NCI-H1694 (cell line): ENCODE measurements at regions not wholly inside any gene's neighbourhood (a gene's known extent, or its start where the extent isn't known, plus 50 kb on each side); places are given as distances from the start of the nearest gene placed in this dataset.
"Not testable (repeated sequence)": the region's sequence is repeated elsewhere in the genome, so short reads cannot be mapped to it uniquely, and the experiment has no call there.

Experiments used
- DNase-seq: peaks from one replicate; lab custom pipeline; 2025; lab: John Stamatoyannopoulos, UW

DNA sequence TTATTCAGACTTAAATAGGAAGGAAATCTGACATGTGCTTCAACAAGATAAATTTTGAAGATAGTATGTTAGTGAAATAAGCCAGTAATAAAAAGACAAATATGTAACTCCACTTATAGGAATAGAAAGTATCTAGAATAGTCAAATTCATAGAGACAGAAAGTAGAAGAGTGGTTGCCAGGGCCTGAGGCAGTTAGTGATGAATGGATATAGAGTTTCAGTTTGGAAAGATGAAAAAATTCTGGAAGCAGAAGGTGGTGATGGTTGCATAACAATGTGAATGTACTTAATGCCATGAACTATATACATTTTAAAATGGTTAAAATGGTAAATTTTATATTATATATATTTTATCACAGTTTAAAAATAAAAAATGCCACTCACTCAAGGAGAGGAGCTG, 54.3 kb downstream of the HAND2 start:
- no peak for DNase-seq

DNA sequence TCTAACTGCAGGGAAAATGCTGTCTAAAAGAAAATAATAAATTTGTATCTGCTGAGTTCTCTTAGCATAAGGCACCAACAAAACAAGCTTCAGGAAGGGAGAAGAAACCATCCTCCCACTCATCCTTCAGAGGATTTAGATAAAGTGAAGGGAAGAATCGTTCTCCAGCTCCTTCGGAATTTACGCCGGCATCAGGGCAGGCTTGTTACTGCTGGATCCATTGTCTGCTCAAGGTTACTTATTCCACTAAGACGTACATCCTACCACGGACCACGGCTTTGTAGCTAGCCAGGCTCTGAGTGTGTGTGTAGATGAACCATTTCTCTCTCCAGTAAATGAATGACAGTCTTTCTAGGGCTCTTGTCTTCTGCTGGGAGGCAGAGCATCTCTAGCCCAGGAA, 60.4 kb downstream of the HAND2 start:
- DNase-seq, result no peak

DNA sequence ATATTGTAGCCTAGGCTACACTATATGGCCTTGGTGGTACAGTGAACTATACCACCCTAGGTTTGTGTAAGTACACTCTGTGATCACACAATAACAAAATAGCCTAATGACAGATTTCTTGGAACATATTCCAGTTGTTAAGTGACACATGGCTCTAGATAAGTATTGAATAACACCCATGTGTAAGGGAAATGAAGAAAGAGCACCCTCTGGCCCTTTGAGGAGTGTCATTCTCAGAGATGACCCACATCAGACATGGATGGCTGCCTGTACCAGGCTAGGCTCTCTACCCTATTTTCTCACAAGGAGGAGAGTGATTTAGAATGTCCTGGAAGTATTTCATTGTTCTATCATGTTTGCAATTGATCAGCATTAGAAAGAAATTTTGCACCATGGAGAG, 61.7 kb downstream of the HAND2 start:
- DNase-seq, result no peak

DNA sequence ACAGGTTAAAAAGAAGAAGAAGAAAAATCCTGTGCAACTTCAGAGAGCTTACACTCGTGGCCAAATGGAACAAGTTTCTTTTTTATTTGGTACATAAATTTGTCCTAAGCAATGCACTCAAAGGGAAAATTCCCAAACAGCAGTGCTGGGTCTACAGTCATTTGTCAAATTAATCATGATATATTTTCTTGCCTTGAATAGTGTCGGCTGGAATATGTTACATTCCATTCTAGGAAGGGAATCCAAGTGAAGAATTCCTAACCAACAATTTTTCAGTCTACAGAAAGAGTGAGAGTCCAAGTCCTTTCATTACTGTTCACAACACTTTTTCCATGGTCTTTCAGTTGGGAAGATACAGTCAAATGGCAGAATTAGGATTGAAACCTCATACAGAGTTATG, 63.9 kb downstream of the HAND2 start:
- no peak for DNase-seq

DNA sequence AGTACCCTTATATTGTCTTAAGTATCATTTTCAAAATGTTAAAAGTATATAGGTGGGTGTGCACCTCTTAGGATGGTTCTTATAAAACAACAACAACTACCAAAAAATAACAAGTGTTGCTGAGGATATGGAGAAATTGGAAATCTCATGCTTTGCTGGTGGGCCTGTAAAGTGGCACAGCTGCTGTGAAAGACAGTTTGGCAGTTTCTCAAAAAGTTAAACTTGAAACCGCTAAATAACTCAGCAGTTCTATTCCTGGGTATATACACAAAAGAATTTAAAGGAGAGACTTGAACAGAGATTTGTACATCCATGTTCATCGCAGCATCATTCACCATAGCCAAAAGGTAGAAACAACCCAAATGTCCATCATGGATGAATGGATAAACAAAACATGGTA, 65.5 kb downstream of the HAND2 start:
- DNase-seq, result no peak

DNA sequence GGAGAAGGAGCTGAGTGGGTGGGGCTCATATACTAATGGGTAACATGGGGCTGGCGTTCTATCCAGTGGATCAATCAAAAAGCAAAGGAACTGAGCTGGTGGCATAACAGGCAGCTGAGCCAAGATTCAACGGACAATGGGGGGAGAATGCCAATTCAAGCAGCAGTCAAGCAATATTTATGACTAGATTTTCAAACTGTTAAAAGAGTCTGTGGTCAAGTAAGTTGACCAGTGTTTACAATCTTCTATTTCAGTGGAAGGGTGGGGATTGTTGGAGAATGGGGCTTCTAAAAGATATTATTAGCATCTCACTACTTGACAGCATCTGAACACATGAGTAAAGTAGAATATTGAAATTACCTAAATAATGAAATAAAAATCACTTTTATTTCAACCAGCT, 64.9 kb upstream of the SCRG1 start:
- no peak for DNase-seq

DNA sequence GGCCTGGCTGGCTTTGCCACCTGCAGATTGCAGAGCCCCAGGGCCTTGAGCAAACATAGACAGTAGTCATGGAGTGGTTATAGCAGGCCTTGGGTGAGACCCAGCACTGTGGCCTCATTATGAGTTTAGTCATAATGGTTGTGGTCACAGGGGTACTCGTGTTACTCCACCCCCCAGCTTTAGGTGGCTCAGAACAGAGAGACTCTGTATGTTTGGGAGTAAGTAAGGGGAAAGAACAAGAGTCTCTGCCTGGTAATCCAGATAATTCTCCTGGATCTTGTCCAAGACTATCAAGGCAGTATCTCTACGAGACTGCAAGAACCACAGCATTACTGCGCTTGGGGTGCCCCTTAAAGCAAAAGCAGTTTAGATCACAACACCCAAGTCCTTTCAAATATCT, 62.3 kb upstream of the SCRG1 start:
- no peak for DNase-seq

DNA sequence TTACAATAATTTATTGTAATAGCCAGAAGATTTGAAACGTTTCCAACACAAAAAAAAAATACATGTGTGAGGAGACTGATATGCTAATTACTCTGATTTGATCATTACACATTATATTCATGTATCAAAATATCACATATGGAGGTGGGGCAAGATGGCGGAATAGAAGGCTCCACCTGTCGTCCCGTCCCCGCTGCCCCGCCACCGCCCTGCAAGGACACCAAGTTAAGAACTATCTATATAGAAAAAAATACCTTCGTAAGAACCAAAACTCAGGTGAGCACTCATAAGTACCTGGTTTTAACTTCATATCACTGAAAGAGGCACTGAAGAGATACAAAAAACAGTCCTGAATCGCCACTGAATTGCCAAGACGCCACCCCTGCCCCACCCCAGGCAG, 60.9 kb upstream of the SCRG1 start:
- no peak for DNase-seq

DNA sequence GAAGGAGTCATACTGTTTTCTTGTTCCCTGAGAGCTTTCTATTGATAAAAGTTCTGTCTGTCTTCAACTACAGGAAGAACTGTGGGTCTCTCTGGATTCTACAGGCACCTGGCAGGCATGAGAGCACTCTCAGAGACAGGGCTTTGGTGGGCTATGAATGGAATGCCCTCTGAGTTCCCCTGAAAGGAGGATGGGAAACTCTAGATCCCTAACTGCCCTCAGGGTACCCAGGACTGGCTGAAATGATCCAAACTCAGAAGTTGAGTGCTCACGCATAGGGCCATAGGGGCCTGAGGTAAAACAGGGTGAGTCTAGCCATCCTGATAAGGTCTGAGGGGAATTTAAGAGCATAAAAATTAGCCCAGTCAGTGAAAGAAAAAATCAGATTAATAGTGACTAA, 59.0 kb upstream of the SCRG1 start:
- DNase-seq, result no peak

DNA sequence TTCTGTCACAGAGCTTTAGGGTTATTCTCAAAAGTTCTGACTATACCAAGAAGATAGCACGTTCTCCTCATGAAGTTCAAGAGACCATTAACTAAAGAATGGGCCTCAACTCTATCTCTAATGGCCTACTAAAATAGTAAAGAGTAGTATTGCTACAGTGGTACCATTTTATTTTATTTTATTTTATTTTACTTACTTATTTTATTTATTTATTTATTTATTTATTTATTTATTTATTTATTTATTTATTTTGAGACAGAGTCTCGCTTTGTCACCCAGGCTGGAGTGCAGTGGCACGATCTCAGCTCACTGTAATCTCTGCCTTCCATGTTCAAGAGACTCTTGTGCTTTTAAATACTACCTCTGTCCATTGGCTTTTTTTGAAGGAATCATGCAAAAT, 52.5 kb upstream of the SCRG1 start:
- not testable (repeated sequence) for DNase-seq

DNA sequence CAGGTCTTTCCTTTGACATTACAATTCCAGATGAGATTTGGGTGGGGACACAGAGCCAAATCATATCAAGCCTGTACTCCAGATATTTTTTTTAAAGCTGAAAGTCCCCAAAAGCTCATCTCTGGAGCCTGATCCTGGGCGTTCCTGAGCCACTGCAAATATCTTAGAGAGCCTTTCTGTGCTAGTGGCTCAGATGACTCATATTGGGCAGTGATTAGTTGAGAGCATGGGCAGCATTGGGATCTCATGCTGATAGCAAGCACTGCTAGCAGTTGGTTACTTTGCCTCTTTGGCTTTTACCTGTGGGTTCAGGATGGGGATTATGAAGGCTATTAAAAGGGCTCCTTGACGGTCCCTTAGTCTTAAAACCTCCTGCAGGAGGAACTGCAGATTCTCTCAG, 51.4 kb upstream of the SCRG1 start:
- no peak for DNase-seq

DNA sequence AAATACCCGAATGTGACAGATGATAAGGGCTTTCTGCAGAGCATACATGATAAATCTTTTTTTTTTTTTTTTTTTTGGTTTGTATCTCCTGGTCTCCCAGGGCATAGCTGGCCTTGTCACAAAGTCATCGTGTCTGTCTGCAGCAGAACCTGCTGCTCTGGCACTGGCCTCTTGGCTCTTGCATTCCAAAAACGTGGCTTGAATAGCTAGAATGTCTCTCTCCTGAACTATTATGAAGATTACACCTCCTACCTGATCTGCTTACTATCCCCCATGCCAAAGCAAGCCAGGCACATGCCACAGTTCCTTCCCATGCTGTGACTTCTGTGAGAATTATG, 50.4 kb upstream of the SCRG1 start:
- no peak for DNase-seq

DNA sequence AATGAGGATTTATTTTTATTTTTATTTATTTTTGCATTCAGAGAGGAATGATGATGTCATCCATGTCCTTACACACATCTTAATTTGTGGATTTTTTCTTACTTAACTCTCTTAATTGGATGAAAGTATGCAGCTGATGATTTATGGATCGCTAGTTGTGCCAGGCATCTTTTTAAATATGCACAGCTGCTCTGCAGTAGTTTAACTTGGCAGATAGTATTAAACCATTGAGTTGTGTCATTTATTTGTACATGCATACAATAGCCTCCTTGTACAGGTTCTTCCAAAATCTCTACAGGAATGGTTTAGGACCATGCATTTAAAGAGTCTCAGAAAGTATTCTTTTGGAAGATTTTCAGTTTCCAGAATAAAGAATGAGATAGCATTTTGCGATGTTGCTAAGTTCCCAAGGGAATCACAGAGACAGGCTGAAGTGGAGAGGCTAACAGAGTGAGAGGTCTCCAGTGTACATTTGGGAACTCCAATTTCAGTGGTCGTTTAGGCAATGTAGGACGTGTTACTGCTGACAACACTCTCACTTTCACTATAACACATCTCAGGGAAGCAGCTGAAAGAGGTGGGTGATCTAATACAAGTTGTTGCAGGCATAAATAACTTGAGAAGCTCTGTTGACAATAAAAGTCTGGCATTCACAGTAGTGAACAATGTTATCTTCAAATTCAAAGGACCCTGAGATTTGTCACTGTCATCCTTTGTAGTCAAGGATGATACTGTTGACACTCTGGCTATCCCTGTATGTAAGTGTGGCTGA, 49.9 kb upstream of the SCRG1 start:
- peak; percentile 70 for DNase-seq
